ENCODE measurements at regions not wholly inside any gene's neighbourhood (a gene's known extent, or its start where the extent isn't known, plus 50 kb on each side); places are given as distances from the start of the nearest gene placed in this dataset.
"Not testable (repeated sequence)": the region's sequence is repeated elsewhere in the genome, so short reads cannot be mapped to it uniquely, and the experiment has no call there.

- DNase-seq (ENCODE audit: low read depth, low spot score) = no peak
Measured at GRCh38 chr13:64709079-64709478, 2521.1 kb downstream of the PCDH9 start.

DNA sequence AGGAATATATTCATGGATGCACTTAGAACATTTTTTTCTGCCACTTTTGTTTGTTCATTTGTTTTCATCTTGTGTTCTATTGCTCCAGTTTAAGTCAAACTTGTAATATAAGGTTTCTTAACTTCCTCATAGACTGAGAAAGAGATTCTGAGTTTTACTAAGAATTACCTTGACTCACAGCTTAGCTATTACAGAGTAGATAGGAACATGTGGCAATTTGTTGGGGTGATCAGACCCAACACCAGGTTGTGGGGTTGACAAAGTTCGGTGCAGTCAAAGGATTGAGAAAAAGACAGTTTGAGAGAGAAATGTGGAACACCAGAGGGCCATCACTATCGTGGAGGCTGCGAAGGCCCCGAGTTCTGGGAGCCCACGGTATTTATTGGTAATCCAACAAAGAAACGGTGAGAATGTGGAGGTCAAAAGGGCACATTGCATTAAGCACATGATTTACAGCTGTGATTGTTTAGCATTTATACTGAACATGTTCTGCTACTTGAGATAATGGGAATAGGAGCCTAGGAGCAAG, 2526.0 kb downstream of the PCDH9 start:
- no peak for DNase-seq (ENCODE audit: low read depth, low spot score)

DNA sequence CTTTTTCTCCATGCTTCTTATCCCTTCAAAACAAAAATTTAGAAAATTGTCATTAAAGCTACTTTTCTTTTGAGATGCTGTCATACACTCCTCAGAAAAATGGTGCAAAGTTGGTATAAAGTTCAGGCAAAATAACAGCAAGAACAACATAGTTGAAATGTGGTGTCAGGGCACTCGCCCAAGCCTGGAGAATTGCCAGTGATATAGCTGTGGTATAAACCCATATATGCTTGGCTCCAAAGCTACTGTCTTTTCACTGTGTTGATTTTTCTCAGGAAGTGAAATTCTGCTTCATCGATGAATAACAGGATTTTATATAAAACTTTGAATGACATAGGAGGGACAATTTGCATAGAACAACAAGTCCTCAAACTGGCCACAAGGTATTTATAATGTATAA, 2532.9 kb downstream of the PCDH9 start:
- DNase-seq (ENCODE audit: low read depth, low spot score) = no peak

GRCh38 chr13:64688893-64689677, 2541.1 kb downstream of the PCDH9 start:
- DNase-seq (ENCODE audit: low read depth, low spot score) = no peak

DNA sequence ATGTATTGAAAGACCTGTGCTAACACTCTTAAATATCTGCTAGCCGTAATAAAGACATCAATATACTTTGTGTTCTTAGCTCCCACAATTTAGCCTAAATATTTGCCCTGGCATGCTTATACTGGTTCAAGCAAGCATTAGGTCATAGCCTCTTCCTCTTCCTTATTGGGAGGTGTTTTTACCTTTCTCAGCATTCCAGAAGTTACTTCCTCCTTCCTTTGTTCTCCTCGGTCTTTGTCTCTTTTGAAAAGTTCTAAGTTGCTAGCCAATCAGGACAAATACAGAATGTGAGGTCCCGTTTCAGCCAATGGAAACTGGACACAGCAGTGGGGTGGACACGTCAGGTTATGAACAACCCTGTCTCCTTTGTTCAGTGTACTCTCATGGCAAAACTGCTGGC, 2543.6 kb downstream of the PCDH9 start:
- DNase-seq (ENCODE audit: low read depth, low spot score) = not testable (repeated sequence)

DNA sequence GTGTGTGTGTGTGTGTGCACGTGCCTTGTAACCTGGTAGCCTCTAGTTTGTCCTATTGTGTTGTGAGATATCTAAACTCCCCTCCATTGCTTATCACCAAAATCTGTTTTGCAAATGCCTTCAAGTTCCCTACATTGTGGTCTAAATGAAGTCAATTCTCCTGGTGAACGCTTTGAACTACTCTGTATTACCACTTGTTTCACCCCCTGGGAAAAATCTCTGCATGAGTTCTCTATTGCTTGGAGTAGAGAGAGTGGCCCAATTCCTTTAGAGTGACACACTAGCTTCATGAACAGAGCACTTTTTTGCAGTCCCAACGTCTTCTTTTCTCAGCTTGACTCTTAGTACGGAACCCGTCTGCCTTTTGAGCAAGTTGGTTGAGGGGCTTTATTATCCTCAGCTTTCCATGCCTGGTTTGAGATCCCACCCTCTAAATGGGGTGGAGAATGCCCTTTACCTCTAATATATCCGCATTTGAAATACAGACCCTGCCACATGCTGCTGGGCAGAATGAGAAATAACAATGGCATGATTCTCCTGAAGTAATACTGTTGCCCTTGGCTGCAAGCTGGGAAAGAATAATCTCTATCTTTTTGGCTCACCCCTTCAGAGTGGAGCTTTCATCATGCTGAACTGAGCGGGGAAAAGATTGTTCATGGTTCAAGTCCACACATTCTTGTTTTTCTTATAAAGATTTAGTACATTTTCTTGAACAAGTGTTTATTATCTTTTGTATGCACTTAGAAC, 2545.3 kb downstream of the PCDH9 start:
- no peak for DNase-seq (ENCODE audit: low read depth, low spot score)

DNA sequence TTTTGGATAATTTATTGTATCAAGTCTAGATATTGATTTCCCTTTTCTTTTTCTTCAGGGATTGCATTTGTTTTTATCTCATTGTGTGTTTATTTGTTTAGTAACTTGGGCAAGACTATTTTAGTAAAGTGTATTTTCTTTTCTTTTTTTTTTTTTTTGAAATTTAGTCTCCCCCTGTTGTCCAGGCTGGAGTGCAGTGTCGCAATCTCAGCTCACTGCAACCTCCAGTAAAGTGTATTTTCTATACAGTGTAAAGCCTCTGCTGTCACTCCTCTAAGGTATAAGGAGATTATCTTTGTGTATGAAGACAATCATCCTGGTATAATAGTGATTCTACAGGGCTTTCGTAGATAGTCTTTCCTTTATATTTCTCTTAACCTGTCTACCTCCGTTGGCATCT, 2546.0 kb downstream of the PCDH9 start:
- DNase-seq (ENCODE audit: low read depth, low spot score) = no peak

DNA sequence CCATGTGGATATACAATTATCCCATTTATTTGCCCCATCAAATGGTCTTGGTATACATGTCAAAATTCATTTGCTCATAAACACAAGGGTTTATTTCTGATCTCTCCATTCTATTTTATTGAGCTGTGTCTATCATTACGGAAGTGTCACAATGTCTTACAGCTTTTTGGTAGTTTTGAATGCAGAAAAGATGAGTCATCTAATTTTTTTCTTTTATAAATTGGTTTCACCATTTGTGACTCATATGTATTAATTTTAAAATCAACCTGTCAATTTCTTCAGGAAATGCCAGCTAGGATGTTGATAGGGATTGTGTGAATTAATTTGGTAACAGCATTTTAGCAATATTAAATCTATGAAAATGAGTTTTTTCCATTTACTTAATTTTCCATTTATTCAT, 2549.4 kb downstream of the PCDH9 start:
- no peak for DNase-seq (ENCODE audit: low read depth, low spot score)

DNA sequence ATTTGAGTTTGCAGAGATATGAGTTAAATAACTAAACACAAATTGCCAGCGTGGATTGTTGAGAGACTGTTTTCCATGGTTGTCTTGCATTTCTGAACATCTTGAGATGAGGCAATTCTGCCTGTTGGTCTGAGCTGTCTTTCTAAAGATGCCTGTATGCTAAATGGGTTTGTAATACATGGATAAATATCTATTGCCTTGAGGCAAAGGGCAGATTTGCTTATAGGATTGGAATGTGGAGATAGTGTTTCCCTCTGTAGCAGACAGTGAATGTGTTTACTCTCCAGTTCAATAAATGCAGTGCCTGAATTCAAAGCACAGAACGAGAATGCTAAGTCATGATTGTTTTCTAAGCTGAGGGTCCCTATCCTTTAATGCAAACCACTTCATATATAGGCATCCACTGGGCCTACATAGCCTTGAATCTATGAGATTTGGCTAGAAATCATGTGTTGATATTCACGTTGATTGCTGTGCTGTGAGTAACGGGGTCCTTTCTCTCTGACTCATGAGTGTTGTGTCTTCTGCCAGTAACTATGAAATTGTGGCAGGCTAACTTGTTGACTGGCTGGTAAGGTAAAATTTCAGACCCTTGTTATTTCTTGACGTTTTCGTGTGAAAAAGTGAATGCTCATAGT, 2554.8 kb downstream of the PCDH9 start:
- DNase-seq (ENCODE audit: low read depth, low spot score) = no peak

DNA sequence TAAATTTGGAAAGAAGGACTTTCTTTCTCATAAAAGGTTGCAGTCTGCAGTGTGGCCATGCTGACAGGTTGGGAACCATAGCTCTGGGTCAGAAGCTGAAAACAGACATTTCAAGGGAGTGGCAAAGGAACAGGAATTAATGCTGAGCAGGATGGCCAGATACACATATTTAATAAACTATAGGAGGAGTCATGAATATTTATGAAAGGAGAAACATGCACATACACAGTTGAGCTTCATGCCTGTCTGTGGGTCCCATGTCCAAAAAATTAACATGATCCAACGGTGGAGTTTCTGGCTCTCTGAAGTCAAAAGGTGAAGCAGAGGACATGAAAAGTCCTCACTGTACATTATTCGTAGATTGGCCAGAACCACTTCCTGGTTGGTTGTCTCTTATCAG, 2556.0 kb downstream of the PCDH9 start:
- no peak for DNase-seq (ENCODE audit: low read depth, low spot score)

GRCh38 chr13:64672751-64673150, 2557.4 kb downstream of the PCDH9 start:
- DNase-seq (ENCODE audit: low read depth, low spot score) = no peak

- DNase-seq (ENCODE audit: low read depth, low spot score) = no peak
Measured at GRCh38 chr13:64662887-64663593, 2567.1 kb downstream of the PCDH9 start.

GRCh38 chr13:64648293-64648692, 2581.8 kb downstream of the PCDH9 start:
- DNase-seq (ENCODE audit: low read depth, low spot score) = no peak

DNA sequence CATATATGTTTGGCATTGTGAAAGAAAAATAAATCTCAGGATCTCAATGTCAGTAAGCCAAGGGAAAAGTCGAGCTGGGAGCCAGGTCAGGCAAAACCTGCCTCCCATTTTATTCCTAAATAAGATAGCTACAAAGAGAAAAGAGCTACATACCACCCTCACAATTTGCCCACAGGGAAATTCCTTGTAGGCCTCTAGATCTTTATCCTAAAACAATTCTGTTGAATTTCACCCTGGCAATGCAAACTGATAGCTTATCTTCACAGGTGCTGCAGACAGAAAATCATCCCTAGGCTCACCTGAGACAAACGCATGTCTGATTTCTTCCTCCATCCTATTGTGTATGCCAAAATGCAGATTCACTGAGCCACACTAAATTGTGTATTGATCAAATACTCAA, 2587.1 kb downstream of the PCDH9 start:
- no peak for DNase-seq (ENCODE audit: low read depth, low spot score)

DNA sequence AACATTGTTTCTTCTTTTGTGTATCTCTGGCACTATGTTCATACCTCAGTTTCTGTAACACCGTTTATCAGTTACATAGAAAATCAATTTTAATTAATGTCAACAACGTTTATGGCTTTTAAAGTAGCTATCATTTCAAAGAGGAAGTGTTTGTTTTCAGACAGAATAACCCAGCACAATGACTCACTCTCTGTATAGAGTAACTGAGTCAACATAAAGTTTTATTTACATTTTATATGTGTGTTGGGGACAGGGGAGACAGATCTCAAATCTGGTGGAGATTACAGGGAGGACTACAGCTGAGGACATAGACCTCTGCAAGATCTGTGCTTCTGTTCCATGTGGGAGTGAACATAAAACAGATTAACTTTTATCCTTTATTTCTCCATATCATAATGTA, 2590.1 kb downstream of the PCDH9 start:
- no peak for DNase-seq (ENCODE audit: low read depth, low spot score)

GRCh38 chr13:64639206-64639605, 2590.9 kb downstream of the PCDH9 start:
- DNase-seq (ENCODE audit: low read depth, low spot score) = no peak

- no peak for DNase-seq (ENCODE audit: low read depth, low spot score)
Measured at GRCh38 chr13:64633948-64634347, 2596.2 kb downstream of the PCDH9 start.

DNA sequence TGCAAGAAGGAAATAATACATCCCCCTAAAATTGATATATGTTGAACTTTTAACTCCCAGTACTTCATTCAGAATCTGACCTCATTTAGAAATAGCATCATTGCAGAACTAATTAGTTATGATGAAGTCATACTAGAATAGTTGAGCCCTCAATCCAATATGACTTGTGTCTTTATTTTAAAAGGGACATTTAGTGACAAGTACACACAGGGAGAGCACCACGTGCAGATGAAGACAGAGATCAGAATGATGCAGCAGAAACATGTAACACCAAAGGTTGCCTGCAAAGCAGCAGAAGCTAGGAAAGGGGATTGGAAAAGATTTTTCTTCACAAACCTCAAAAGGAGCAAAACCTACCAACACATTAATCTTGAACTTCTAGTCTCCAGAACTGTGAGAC, 2602.5 kb downstream of the PCDH9 start:
- DNase-seq (ENCODE audit: low read depth, low spot score) = no peak

DNA sequence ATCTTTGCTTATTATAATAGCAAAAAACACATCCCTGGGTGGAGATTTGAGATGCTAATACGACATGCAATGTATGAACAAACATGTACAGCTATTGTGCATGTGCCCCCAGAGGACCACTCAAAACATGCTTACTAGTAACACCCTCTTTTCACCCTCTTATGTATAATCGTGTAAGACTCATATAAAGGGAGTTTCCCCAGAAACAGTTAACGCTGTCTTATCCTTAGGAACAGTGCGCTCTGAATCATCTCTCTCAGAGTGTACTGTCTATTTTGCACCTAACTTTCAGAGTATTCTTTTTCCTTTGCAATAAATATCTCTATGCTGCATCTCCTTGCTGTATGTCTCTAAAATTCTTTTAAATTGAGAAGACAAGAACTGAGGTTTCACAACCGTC, 2604.0 kb downstream of the PCDH9 start:
- DNase-seq (ENCODE audit: low read depth, low spot score) = no peak

GRCh38 chr13:64617231-64617630, 2612.9 kb downstream of the PCDH9 start:
- DNase-seq (ENCODE audit: low read depth, low spot score) = no peak

DNA sequence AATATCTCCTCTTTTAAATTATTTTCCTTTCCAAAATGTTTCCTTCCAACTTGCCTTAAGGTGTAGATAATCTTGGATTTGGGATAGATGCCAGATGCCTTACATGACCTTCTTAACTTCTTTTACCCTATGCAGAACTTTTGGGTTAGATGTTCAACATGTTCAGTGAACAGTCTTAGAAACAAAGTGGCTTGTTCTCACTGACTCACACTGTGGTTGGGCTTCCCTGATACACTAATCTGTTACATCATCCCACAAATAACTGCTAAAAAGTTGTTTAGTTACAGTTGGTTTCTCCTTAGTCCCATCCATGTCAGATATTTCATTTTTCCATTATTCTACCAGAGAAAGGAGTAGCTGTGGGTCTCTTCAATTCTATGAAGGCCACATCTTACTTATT, 2638.2 kb downstream of the PCDH9 start:
- DNase-seq (ENCODE audit: low read depth, low spot score) = no peak

- no peak for DNase-seq (ENCODE audit: low read depth, low spot score)
Measured at GRCh38 chr13:64579331-64579730, 2650.8 kb downstream of the PCDH9 start.

All from smooth muscle cell of the brain vasculature (primary cell).